ENCODE measurements at regions not wholly inside any gene's neighbourhood (a gene's known extent, or its start where the extent isn't known, plus 50 kb on each side); places are given as distances from the start of the nearest gene placed in this dataset.
A peak's percentile ranks its signal among the peaks of the same experiment; 100 is the strongest.

DNA sequence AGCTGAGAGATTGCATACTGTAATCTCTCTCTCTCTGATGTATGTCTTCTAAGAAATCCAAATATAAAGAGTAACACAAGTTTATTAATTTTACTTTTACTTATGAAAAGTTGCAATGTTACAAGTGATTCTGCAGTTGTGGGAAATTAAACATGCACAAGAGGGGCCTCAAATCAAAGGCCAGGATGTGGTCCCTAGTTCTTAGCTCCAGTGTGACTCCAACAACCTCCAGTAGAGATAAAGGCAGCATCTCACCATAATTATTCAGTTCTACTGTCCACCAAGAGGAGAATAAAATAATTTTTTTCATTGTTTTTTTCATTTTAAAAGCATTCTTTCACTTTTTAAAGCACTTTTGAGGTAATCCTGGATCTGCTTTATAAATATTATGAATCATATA, 223.3 kb downstream of the RAP2B start:
- Histone ChIP-seq H3K4me1 (ENCODE audit: control insufficient read depth in 1 of 2, extremely low read depth in 1 of 2, insufficient read depth in 2 of 2, low read length in 2 of 2) (peaks cover 0 to 4% of the 10 kb centered on the region in 2 experiments), H3K9me3 (no peaks in the 10 kb centered on the region), H3K4me3 (ENCODE audit: control insufficient read depth in 1 of 2, extremely low read depth in 1 of 2, low read length in 1 of 2) (no peak overlapping the region), H3K27me3 (replicated peaks in 1 of 2; ENCODE audit: control insufficient read depth in 2 of 2, extremely low read depth in 1 of 2, insufficient read depth in 2 of 2, low read length in 1 of 2) (no peaks in the 10 kb centered on the region), H3K27ac (ENCODE audit: low read length) (no peak overlapping the region), H3K36me3 (ENCODE audit: control insufficient read depth in 2 of 2, extremely low read depth in 1 of 2, insufficient read depth in 1 of 2, low read length in 1 of 2) (no peaks in the 10 kb centered on the region)
- Mint-ChIP-seq H3K36me3 (no peaks in the 10 kb centered on the region), H3K27ac (no peak overlapping the region), H3K27me3 (no peaks in the 10 kb centered on the region), H3K4me1 (peaks cover 0 to 7% (median 6%) of the 10 kb centered on the region in 3 donors), H3K4me3 (no peak overlapping the region), H3K9me3 (no peaks in the 10 kb centered on the region)
- ATAC-seq (replicated peaks in 1 of 4): peak in 3 of 4 experiments; percentile 45 to 63 (median 60)
- ChIA-PET POLR2A (no interaction called here), CTCF (no interaction called here)
- DNase-seq: no peak

DNA sequence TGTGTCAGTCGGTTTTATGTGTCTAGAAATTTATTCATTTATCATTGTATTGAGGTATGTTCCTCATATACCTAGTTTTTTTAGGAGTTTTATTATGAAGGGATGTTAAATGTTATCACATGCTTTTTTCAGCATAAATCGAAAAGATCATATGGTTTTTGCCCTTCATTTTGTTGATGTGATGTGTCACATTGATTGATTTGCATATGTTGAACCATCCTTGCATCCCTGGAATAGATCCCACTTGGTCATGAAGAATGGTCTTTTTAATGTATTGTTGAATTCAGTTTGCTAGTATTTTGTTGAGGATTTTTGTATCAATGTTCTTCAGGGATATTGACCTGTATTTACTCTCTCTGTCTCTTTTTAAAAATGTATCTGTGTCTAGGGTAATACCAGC, 230.3 kb downstream of the RAP2B start:
- H3K9me3 Mint-ChIP-seq: peaks cover 7 to 22% (median 17%) of the 10 kb centered on the region in 3 donors
- H3K27ac Mint-ChIP-seq: no peak overlapping the region
- POLR2A ChIA-PET: no interaction called here
- Histone ChIP-seq H3K27ac (ENCODE audit: low read length) (no peak overlapping the region), H3K36me3 (ENCODE audit: control insufficient read depth in 2 of 2, extremely low read depth in 1 of 2, insufficient read depth in 1 of 2, low read length in 1 of 2) (no peaks in the 10 kb centered on the region), H3K4me3 (ENCODE audit: control insufficient read depth in 1 of 2, extremely low read depth in 1 of 2, low read length in 1 of 2) (no peak overlapping the region), H3K27me3 (replicated peaks in 1 of 2; ENCODE audit: control insufficient read depth in 2 of 2, extremely low read depth in 1 of 2, insufficient read depth in 2 of 2, low read length in 1 of 2) (peaks cover 0 to 3% of the 10 kb centered on the region in 2 experiments), H3K9me3 (no peaks in the 10 kb centered on the region), H3K4me1 (ENCODE audit: control insufficient read depth in 1 of 2, extremely low read depth in 1 of 2, insufficient read depth in 2 of 2, low read length in 2 of 2) (no peaks in the 10 kb centered on the region)
- no peaks in the 10 kb centered on the region for H3K4me1 Mint-ChIP-seq
- no peaks in the 10 kb centered on the region for H3K27me3 Mint-ChIP-seq
- CTCF ChIA-PET: no interaction called here
- no peak for DNase-seq
- no peak overlapping the region for H3K4me3 Mint-ChIP-seq
- H3K36me3 Mint-ChIP-seq: peaks cover 6% of the 10 kb centered on the region
- WGBS (ENCODE audit: insufficient coverage): 86% methylated on average over 1 of the region's 2 CpGs
- no peak for ATAC-seq (replicated peaks in 1 of 4)

DNA sequence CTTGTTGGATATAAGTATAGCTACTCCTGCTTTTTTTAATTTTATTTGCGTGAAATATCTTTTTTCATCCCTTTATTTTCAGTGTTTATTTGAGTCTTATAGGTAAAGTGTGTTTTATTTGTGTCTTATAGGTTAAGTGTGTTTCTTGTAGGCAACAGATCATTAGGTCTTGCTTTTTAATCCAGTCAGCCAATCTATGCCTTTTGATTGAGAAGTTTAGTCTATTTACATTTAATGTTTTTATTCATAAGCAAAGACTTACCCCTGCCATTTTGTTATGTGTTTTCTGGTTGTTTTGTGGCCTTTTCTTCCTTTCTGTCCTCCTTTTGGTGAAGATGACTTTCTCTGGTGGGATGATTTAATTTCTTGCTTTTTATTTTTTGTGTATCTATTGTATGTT, 232.0 kb downstream of the RAP2B start:
- POLR2A ChIA-PET: no interaction called here
- Mint-ChIP-seq H3K27ac (no peak overlapping the region), H3K36me3 (peaks cover 6% of the 10 kb centered on the region), H3K9me3 (peaks cover 7 to 22% (median 17%) of the 10 kb centered on the region in 3 donors), H3K4me1 (peaks cover 6 to 8% (median 6%) of the 10 kb centered on the region in 3 donors), H3K4me3 (no peak overlapping the region), H3K27me3 (no peaks in the 10 kb centered on the region)
- DNase-seq: no peak
- H3K36me3 ChIP-seq (ENCODE audit: control insufficient read depth in 2 of 2, extremely low read depth in 1 of 2, insufficient read depth in 1 of 2, low read length in 1 of 2): no peaks in the 10 kb centered on the region
- peaks cover 0 to 2% of the 10 kb centered on the region in 2 experiments for H3K4me1 ChIP-seq (ENCODE audit: control insufficient read depth in 1 of 2, extremely low read depth in 1 of 2, insufficient read depth in 2 of 2, low read length in 2 of 2)
- no peak overlapping the region for H3K27ac ChIP-seq (ENCODE audit: low read length)
- ATAC-seq (replicated peaks in 1 of 4): no peak
- CTCF ChIA-PET: no interaction called here
- no peaks in the 10 kb centered on the region for H3K9me3 ChIP-seq
- H3K4me3 ChIP-seq (ENCODE audit: control insufficient read depth in 1 of 2, extremely low read depth in 1 of 2, low read length in 1 of 2): no peak overlapping the region
- peaks cover 0 to 3% of the 10 kb centered on the region in 2 experiments for H3K27me3 ChIP-seq (replicated peaks in 1 of 2; ENCODE audit: control insufficient read depth in 2 of 2, extremely low read depth in 1 of 2, insufficient read depth in 2 of 2, low read length in 1 of 2)
- no CpG with 5 or more reads among the region's 1 CpG for WGBS (ENCODE audit: insufficient coverage)

DNA sequence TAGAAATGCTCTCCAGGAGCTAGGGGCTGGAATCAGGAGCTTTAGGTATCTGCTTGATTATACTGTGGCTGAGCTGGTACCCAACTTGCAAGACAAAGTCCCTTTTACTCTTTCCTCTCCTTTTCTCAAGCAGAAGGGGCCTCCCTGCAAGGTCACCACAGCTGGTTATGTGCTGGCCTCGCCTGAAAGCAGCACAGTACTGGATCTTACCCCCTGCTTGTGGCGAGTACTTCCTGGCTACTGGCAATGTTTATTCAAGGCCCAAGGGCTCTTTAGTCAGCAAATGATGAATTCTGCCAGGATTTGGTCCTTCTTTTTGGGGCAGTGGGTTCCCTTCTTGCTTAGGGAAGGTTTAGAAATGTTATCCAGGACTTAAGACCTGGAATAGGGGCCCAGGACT, 234.6 kb downstream of the RAP2B start:
- DNase-seq (no peak), ATAC-seq (replicated peaks in 1 of 4) (no peak)
- Histone ChIP-seq H3K27me3 (replicated peaks in 1 of 2; ENCODE audit: control insufficient read depth in 2 of 2, extremely low read depth in 1 of 2, insufficient read depth in 2 of 2, low read length in 1 of 2) (peaks cover 0 to 3% of the 10 kb centered on the region in 2 experiments), H3K27ac (ENCODE audit: low read length) (no peak overlapping the region), H3K4me1 (ENCODE audit: control insufficient read depth in 1 of 2, extremely low read depth in 1 of 2, insufficient read depth in 2 of 2, low read length in 2 of 2) (peaks cover 0 to 9% of the 10 kb centered on the region in 2 experiments), H3K36me3 (ENCODE audit: control insufficient read depth in 2 of 2, extremely low read depth in 1 of 2, insufficient read depth in 1 of 2, low read length in 1 of 2) (no peaks in the 10 kb centered on the region), H3K4me3 (ENCODE audit: control insufficient read depth in 1 of 2, extremely low read depth in 1 of 2, low read length in 1 of 2) (no peak overlapping the region), H3K9me3 (no peaks in the 10 kb centered on the region)
- Mint-ChIP-seq H3K4me1 (peaks cover 22 to 31% (median 25%) of the 10 kb centered on the region in 3 donors), H3K27me3 (no peaks in the 10 kb centered on the region), H3K4me3 (no peak overlapping the region), H3K36me3 (peaks cover 6% of the 10 kb centered on the region), H3K9me3 (peaks cover 7 to 22% (median 17%) of the 10 kb centered on the region in 3 donors), H3K27ac (no peak overlapping the region)
- ChIA-PET POLR2A (no interaction called here), CTCF (no interaction called here)
- WGBS (ENCODE audit: insufficient coverage): 94% methylated on average over 2 of the region's 2 CpGs

DNA sequence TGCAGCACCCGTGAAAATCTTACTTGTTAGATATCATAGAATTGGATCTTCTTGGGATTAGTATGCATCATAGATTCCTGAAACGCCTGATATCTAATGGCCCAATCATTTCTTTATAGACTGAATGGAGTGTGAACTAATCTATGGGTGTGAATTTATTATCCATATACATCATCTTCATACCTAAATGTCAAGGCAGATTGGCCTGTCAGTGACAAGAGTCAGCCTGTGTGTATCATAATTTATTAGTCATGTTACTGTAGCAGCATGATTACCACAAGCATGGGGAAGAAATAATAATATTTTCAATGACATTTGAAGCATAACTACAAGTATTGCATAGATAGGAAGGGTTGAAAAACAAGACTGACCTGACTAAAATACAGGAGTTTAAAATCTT, 235.8 kb downstream of the RAP2B start:
- no peak overlapping the region for H3K4me3 ChIP-seq (ENCODE audit: control insufficient read depth in 1 of 2, extremely low read depth in 1 of 2, low read length in 1 of 2)
- H3K36me3 Mint-ChIP-seq: peaks cover 6% of the 10 kb centered on the region
- no peak overlapping the region for H3K27ac Mint-ChIP-seq
- CTCF ChIA-PET: no interaction called here
- peaks cover 22 to 31% (median 25%) of the 10 kb centered on the region in 3 donors for H3K4me1 Mint-ChIP-seq
- H3K27me3 ChIP-seq (replicated peaks in 1 of 2; ENCODE audit: control insufficient read depth in 2 of 2, extremely low read depth in 1 of 2, insufficient read depth in 2 of 2, low read length in 1 of 2): peaks cover 0 to 3% of the 10 kb centered on the region in 2 experiments
- H3K9me3 ChIP-seq: no peaks in the 10 kb centered on the region
- H3K36me3 ChIP-seq (ENCODE audit: control insufficient read depth in 2 of 2, extremely low read depth in 1 of 2, insufficient read depth in 1 of 2, low read length in 1 of 2): no peaks in the 10 kb centered on the region
- H3K27me3 Mint-ChIP-seq: no peaks in the 10 kb centered on the region
- peaks cover 0 to 9% of the 10 kb centered on the region in 2 experiments for H3K4me1 ChIP-seq (ENCODE audit: control insufficient read depth in 1 of 2, extremely low read depth in 1 of 2, insufficient read depth in 2 of 2, low read length in 2 of 2)
- POLR2A ChIA-PET: no interaction called here
- no peak overlapping the region for H3K27ac ChIP-seq (ENCODE audit: low read length)
- no peak overlapping the region for H3K4me3 Mint-ChIP-seq
- no CpG with 5 or more reads among the region's 2 CpGs for WGBS (ENCODE audit: insufficient coverage)
- H3K9me3 Mint-ChIP-seq: peaks cover 7 to 17% (median 16%) of the 10 kb centered on the region in 3 donors
- no peak for DNase-seq
- no peak for ATAC-seq (replicated peaks in 1 of 4)

DNA sequence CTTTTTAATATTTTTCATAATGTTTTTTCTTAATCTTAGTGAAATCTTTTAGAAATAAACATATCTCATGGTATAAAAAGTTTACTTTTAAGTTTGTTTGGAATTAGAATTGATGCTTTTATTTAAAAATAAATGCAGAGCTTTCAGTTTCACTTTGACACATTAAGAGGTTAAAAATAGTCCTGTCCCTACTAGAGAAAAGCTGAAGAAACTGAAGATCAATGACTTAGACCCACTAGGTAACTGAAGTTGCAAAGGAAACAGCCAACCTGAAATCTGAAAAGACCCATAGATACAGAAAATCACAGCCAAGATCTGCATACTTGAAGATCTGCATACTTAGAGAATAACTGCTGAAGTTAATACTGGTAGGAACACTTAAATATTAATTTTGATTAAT, 237.6 kb downstream of the RAP2B start:
- H3K4me3 Mint-ChIP-seq: peak overlapping the region in 1 of 3 donors; percentile 47
- ChIA-PET CTCF (no interaction called here), POLR2A (interaction anchor here (0.5 to 0.7 kb wide), 3 partner anchors 13 to 382 kb away, joined by 3 to 4 read pairs (median 3); no protein-coding TSS in a partner anchor)
- DNase-seq (peak in 1 of 35 experiments; percentile 5), ATAC-seq (replicated peaks in 1 of 4) (peak in 1 of 4 experiments; percentile 53)
- Histone ChIP-seq H3K27me3 (replicated peaks in 1 of 2; ENCODE audit: control insufficient read depth in 2 of 2, extremely low read depth in 1 of 2, insufficient read depth in 2 of 2, low read length in 1 of 2) (peaks cover 0 to 3% of the 10 kb centered on the region in 2 experiments), H3K27ac (ENCODE audit: low read length) (no peak overlapping the region), H3K9me3 (no peaks in the 10 kb centered on the region), H3K4me1 (ENCODE audit: control insufficient read depth in 1 of 2, extremely low read depth in 1 of 2, insufficient read depth in 2 of 2, low read length in 2 of 2) (peaks cover 0 to 9% of the 10 kb centered on the region in 2 experiments), H3K4me3 (ENCODE audit: control insufficient read depth in 1 of 2, extremely low read depth in 1 of 2, low read length in 1 of 2) (no peak overlapping the region), H3K36me3 (ENCODE audit: control insufficient read depth in 2 of 2, extremely low read depth in 1 of 2, insufficient read depth in 1 of 2, low read length in 1 of 2) (no peaks in the 10 kb centered on the region)
- peaks cover 0 to 3% (median under 1%) of the 10 kb centered on the region in 3 donors for H3K9me3 Mint-ChIP-seq
- H3K27ac Mint-ChIP-seq: peak overlapping the region in 1 of 2 donors; percentile 2
- no peaks in the 10 kb centered on the region for H3K36me3 Mint-ChIP-seq
- H3K4me1 Mint-ChIP-seq: peaks cover 22 to 31% (median 25%) of the 10 kb centered on the region in 3 donors
- no peaks in the 10 kb centered on the region for H3K27me3 Mint-ChIP-seq

DNA sequence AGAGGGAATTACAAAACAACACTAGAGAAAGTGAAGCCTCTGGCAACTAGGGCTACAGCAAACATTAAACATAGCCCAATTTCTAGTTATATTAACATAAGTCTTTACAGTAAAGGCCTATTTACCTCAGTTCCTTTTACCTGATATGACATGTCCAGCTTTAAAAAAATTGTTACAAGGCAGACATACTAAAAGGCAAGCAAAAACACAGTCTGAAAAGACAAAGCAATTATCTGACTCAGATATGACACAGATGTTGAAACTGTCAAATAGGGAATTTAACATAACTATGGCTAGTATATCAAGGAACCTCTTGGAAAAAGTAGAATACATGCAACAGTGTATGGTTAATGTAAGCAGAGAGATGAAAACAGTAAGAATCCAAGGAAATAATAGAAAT, 238.6 kb downstream of the RAP2B start:
- ChIA-PET CTCF (interaction anchor here in 1 of 2 donors (0.6 kb wide), 2 partner anchors 30 to 140 kb away, joined by 3 to 4 read pairs; no protein-coding TSS in a partner anchor), POLR2A (interaction anchor here in 1 of 2 donors (0.6 to 0.7 kb wide), 4 partner anchors 20 to 174 kb away, joined by 3 to 7 read pairs (median 4); no protein-coding TSS in a partner anchor)
- ATAC-seq (replicated peaks in 1 of 4): no peak
- Histone ChIP-seq H3K27me3 (replicated peaks in 1 of 2; ENCODE audit: control insufficient read depth in 2 of 2, extremely low read depth in 1 of 2, insufficient read depth in 2 of 2, low read length in 1 of 2) (peaks cover 0 to 3% of the 10 kb centered on the region in 2 experiments), H3K4me3 (ENCODE audit: control insufficient read depth in 1 of 2, extremely low read depth in 1 of 2, low read length in 1 of 2) (no peak overlapping the region), H3K4me1 (ENCODE audit: control insufficient read depth in 1 of 2, extremely low read depth in 1 of 2, insufficient read depth in 2 of 2, low read length in 2 of 2) (peaks cover 0 to 9% of the 10 kb centered on the region in 2 experiments), H3K36me3 (ENCODE audit: control insufficient read depth in 2 of 2, extremely low read depth in 1 of 2, insufficient read depth in 1 of 2, low read length in 1 of 2) (no peaks in the 10 kb centered on the region), H3K9me3 (no peaks in the 10 kb centered on the region), H3K27ac (ENCODE audit: low read length) (no peak overlapping the region)
- no peak overlapping the region for H3K4me3 Mint-ChIP-seq
- H3K4me1 Mint-ChIP-seq: peaks cover 22 to 31% (median 25%) of the 10 kb centered on the region in 3 donors
- no peaks in the 10 kb centered on the region for H3K9me3 Mint-ChIP-seq
- no peak for DNase-seq
- H3K36me3 Mint-ChIP-seq: no peaks in the 10 kb centered on the region
- H3K27ac Mint-ChIP-seq: peak overlapping the region in 1 of 2 donors; percentile 44
- H3K27me3 Mint-ChIP-seq: no peaks in the 10 kb centered on the region

All from T-cell (primary cell).